Ishikawa (cell line): ENCODE measurements at regions not wholly inside any gene's neighbourhood (a gene's known extent, or its start where the extent isn't known, plus 50 kb on each side); places are given as distances from the start of the nearest gene placed in this dataset.

Experiments
- CEBPB ChIP-seq: IDR thresholded peaks from 2 replicates; pipeline ENCODE4 v1.6.1; 2012
- CREB1 ChIP-seq: IDR thresholded peaks from 2 replicates; pipeline ENCODE4 v1.6.1; 2012; ENCODE audit warnings: low read depth
- EGR1 ChIP-seq: IDR thresholded peaks from 2 replicates; pipeline ENCODE4 v1.6.1; 2012
- EP300 ChIP-seq: IDR thresholded peaks from 2 replicates; pipeline ENCODE4 v1.6.1; 2012; ENCODE audit warnings: borderline replicate concordance
- RAD21 ChIP-seq: IDR thresholded peaks from 2 replicates; pipeline ENCODE4 v1.6.1; 2012; ENCODE audit warnings: low read depth
- TAF1 ChIP-seq: IDR thresholded peaks from 2 replicates; pipeline ENCODE4 v1.6.1; 2012; ENCODE audit warnings: low read depth, mild to moderate bottlenecking
- TCF12 ChIP-seq: IDR thresholded peaks from 2 replicates; pipeline ENCODE4 v1.6.1; 2012; ENCODE audit warnings: low read depth
- TEAD4 ChIP-seq: IDR thresholded peaks from 2 replicates; pipeline ENCODE4 v1.6.1; 2012
- USF1 ChIP-seq: IDR thresholded peaks from 2 replicates; pipeline ENCODE4 v1.6.1; 2012
- YY1 ChIP-seq: IDR thresholded peaks from 2 replicates; pipeline ENCODE4 v1.6.1; 2012; ENCODE audit warnings: low read depth
- TF ChIP-seq, protein P1 (sequence below): IDR thresholded peaks from 2 replicates; pipeline ENCODE4 v1.6.1; 2012; ENCODE audit warnings: low read depth, mild to moderate bottlenecking
- TF ChIP-seq, protein P2 (sequence below): IDR thresholded peaks from 2 replicates; pipeline ENCODE4 v1.6.1; 2012

DNA sequence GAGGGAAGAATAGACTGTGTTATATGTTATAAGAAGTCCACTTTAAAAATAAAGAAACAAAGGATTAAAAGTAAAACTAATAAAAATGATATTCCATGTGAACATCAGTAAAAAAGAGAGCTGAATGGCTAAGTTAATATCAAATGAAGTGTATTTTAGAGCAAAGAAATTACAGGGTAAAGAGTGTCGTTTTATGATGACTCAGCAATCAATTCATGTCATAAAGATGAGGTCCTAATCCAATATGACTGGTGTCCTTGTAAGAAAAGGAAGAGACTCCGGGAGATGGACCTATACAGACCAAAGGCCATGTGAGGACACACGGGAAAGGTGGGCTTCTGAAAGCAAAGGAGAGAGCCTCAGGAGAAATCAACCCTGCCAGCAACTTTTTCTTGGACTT is 615.5 kb upstream of the KLHL29 start:
- TF ChIP-seq, protein P1, sequence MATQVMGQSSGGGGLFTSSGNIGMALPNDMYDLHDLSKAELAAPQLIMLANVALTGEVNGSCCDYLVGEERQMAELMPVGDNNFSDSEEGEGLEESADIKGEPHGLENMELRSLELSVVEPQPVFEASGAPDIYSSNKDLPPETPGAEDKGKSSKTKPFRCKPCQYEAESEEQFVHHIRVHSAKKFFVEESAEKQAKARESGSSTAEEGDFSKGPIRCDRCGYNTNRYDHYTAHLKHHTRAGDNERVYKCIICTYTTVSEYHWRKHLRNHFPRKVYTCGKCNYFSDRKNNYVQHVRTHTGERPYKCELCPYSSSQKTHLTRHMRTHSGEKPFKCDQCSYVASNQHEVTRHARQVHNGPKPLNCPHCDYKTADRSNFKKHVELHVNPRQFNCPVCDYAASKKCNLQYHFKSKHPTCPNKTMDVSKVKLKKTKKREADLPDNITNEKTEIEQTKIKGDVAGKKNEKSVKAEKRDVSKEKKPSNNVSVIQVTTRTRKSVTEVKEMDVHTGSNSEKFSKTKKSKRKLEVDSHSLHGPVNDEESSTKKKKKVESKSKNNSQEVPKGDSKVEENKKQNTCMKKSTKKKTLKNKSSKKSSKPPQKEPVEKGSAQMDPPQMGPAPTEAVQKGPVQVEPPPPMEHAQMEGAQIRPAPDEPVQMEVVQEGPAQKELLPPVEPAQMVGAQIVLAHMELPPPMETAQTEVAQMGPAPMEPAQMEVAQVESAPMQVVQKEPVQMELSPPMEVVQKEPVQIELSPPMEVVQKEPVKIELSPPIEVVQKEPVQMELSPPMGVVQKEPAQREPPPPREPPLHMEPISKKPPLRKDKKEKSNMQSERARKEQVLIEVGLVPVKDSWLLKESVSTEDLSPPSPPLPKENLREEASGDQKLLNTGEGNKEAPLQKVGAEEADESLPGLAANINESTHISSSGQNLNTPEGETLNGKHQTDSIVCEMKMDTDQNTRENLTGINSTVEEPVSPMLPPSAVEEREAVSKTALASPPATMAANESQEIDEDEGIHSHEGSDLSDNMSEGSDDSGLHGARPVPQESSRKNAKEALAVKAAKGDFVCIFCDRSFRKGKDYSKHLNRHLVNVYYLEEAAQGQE: no peak
- TF ChIP-seq EGR1 (no peak), CEBPB (no peak), TCF12 (no peak), EP300 (no peak), USF1 (no peak), CREB1 (no peak), TAF1 (no peak), YY1 (no peak), TEAD4 (no peak), RAD21 (no peak)
- TF ChIP-seq, protein P2, sequence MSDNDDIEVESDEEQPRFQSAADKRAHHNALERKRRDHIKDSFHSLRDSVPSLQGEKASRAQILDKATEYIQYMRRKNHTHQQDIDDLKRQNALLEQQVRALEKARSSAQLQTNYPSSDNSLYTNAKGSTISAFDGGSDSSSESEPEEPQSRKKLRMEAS: no peak
